ENCODE measurements at regions not wholly inside any gene's neighbourhood (a gene's known extent, or its start where the extent isn't known, plus 50 kb on each side); places are given as distances from the start of the nearest gene placed in this dataset.

DNA sequence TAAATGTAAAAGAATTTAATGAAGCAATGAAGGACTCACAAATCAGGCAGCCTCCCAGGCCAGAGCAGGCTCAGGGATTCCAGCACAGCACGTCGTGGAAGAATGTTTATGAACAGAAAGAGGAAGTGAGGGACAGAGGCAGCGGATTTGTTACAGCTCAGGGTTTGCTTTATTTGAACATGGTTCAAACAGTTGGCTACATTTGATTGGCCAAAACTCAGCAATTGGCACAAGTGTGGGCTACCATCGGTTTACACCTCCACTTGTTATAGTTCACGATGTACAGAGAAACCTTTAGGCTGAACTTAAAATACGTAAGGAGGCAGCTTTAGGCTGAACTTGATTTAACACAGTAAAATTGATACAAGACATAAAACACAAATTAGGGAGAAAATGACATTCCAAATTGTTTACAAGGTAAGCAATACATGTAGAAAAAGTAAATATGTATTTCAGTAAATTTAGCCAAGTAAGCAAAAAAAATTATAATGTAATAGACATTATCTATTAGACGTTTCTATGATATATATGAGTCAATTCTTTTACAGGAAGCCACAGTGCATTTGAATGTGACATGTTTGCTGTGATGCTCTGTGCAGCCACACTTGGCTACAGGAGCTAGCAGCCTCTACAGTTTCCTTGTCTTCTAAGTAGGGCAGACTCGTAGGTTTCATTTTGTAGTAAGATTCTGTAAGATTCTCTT, 126.5 kb downstream of the ADSS2 start:
- Histone ChIP-seq H3K4me3 (ENCODE audit: severe bottlenecking) (no peak overlapping the region), H3K27me3 (ENCODE audit: insufficient read depth, poor library complexity, severe bottlenecking) (no peaks in the 10 kb centered on the region), H3K36me3 (ENCODE audit: low read depth) (no peaks in the 10 kb centered on the region), H3K4me1 (ENCODE audit: insufficient read depth, poor library complexity, severe bottlenecking) (peaks cover 21% of the 10 kb centered on the region), H3K9me3 (ENCODE audit: severe bottlenecking) (peaks cover 2% of the 10 kb centered on the region), H3K27ac (ENCODE audit: poor library complexity, severe bottlenecking) (no peak overlapping the region)
- no peak for ATAC-seq (ENCODE audit: low read depth)
- DNase-seq (ENCODE audit: low spot score) = no peak
- TF ChIP-seq CTCF (IDR thresholded peaks at IDR 0.05; ENCODE audit: poor library complexity, severe bottlenecking) = no peak

GRCh38 chr1:244326757-244327156, 125.0 kb downstream of the ADSS2 start:
- Histone ChIP-seq H3K9me3 (ENCODE audit: severe bottlenecking) (peaks cover 2% of the 10 kb centered on the region), H3K4me1 (ENCODE audit: insufficient read depth, poor library complexity, severe bottlenecking) (peaks cover 19% of the 10 kb centered on the region), H3K27me3 (ENCODE audit: insufficient read depth, poor library complexity, severe bottlenecking) (no peaks in the 10 kb centered on the region), H3K4me3 (ENCODE audit: severe bottlenecking) (no peak overlapping the region), H3K27ac (ENCODE audit: poor library complexity, severe bottlenecking) (no peak overlapping the region), H3K36me3 (ENCODE audit: low read depth) (no peaks in the 10 kb centered on the region)
- no peak for ATAC-seq (ENCODE audit: low read depth)
- no peak for TF ChIP-seq CTCF (IDR thresholded peaks at IDR 0.05; ENCODE audit: poor library complexity, severe bottlenecking)
- DNase-seq (ENCODE audit: low spot score) = no peak

- Histone ChIP-seq H3K4me1 (ENCODE audit: insufficient read depth, poor library complexity, severe bottlenecking) (peaks cover 12% of the 10 kb centered on the region), H3K27me3 (ENCODE audit: insufficient read depth, poor library complexity, severe bottlenecking) (no peaks in the 10 kb centered on the region), H3K27ac (ENCODE audit: poor library complexity, severe bottlenecking) (no peak overlapping the region), H3K4me3 (ENCODE audit: severe bottlenecking) (no peak overlapping the region), H3K9me3 (ENCODE audit: severe bottlenecking) (peaks cover 2% of the 10 kb centered on the region), H3K36me3 (ENCODE audit: low read depth) (no peaks in the 10 kb centered on the region)
- no peak for ATAC-seq (ENCODE audit: low read depth)
- DNase-seq (ENCODE audit: low spot score) = no peak
- TF ChIP-seq CTCF (IDR thresholded peaks at IDR 0.05; ENCODE audit: poor library complexity, severe bottlenecking) = no peak
Measured at GRCh38 chr1:244327533-244327932, 124.2 kb downstream of the ADSS2 start.

DNA sequence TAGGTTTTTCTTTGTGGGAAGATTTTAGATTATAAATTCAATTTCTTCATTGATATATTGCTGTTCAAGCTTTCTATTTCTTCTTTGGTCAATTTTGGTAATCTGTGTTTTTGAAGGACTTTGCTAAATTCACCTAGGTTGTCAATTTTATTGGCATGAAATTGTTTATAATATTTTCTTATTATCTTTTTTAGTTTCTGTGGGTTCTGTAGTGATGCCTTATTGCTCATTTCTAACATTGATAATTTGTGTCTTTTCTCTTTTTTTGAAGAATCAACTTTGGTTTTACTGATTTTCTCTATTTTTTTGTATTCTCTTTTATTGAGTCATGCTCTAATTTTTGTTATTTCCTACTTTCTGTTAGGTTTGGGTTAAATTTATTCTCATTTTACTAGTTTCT, 123.2 kb downstream of the ADSS2 start:
- H3K27me3 ChIP-seq (ENCODE audit: insufficient read depth, poor library complexity, severe bottlenecking) = no peaks in the 10 kb centered on the region
- ATAC-seq (ENCODE audit: low read depth) (no peak), DNase-seq (ENCODE audit: low spot score) (no peak)
- H3K4me1 ChIP-seq (ENCODE audit: insufficient read depth, poor library complexity, severe bottlenecking) = peaks cover 5% of the 10 kb centered on the region
- TF ChIP-seq CTCF (IDR thresholded peaks at IDR 0.05; ENCODE audit: poor library complexity, severe bottlenecking) = no peak
- H3K27ac ChIP-seq (ENCODE audit: poor library complexity, severe bottlenecking) = no peak overlapping the region
- no peak overlapping the region for H3K4me3 ChIP-seq (ENCODE audit: severe bottlenecking)
- peaks cover 2% of the 10 kb centered on the region for H3K9me3 ChIP-seq (ENCODE audit: severe bottlenecking)
- H3K36me3 ChIP-seq (ENCODE audit: low read depth) = no peaks in the 10 kb centered on the region

DNA sequence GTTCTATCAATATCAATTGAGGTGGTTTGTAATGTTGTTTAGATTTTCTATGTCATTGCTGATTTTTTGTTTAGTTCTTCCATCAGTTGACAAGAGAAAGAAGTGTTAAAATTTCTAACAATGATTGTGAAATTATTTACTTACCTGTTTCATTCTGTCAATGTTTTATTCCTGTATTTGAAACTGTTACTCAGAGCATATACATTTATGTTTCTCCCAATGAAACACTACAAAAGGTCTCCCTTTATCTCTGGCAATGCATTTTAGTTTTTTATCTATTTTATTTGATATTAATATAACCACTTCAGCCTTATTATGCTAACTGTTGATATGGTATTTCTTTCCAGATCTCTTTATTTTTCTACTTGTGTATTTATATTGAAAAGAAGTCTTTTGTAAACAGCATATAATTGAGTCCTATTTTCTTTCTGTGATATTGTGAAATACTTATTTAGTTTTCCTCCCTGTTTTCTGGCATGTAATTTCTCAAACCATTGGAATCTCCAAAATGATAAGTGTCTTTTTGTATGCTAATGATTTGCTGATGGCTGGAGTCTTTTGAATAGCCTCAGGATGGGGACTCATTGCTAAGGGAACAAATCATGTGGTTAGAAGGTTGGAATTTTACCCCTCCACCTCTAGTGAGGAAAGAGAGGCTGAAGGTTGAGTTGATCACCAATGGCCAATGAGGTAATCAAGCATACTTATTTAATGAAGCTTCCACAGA, 122.0 kb downstream of the ADSS2 start:
- peaks cover 2% of the 10 kb centered on the region for H3K9me3 ChIP-seq (ENCODE audit: severe bottlenecking)
- no peaks in the 10 kb centered on the region for H3K27me3 ChIP-seq (ENCODE audit: insufficient read depth, poor library complexity, severe bottlenecking)
- ATAC-seq (ENCODE audit: low read depth) = no peak
- no peak overlapping the region for H3K4me3 ChIP-seq (ENCODE audit: severe bottlenecking)
- no peaks in the 10 kb centered on the region for H3K36me3 ChIP-seq (ENCODE audit: low read depth)
- H3K4me1 ChIP-seq (ENCODE audit: insufficient read depth, poor library complexity, severe bottlenecking) = no peaks in the 10 kb centered on the region
- no peak for TF ChIP-seq CTCF (IDR thresholded peaks at IDR 0.05; ENCODE audit: poor library complexity, severe bottlenecking)
- H3K27ac ChIP-seq (ENCODE audit: poor library complexity, severe bottlenecking) = no peak overlapping the region
- no peak for DNase-seq (ENCODE audit: low spot score)

Data from RWPE2 (cell line).